PC-3 (cell line): ENCODE measurements at regions not wholly inside any gene's neighbourhood (a gene's known extent, or its start where the extent isn't known, plus 50 kb on each side); places are given as distances from the start of the nearest gene placed in this dataset.

Experiments
- CTCF ChIP-seq: fragments of 300-600 bp; sonication (generic); conservative IDR thresholded peaks from 2 replicates; pipeline ENCODE4 v1.5.1; 2017; ENCODE audit warnings: antibody characterized with exemption, low read depth, mild to moderate bottlenecking, low read length
- EZH2 ChIP-seq: fragments of 300-600 bp; sonication (generic); IDR thresholded peaks from one replicate; pipeline ENCODE4 v1.6.1; 2017; ENCODE audit warnings: antibody characterized with exemption, mild to moderate bottlenecking, low read length; ENCODE audit not compliant: unreplicated experiment
- EZH2phosphoT487 ChIP-seq: fragments of 300-600 bp; sonication (generic); IDR thresholded peaks from 2 replicates; pipeline ENCODE4 v1.6.1; 2018; ENCODE audit warnings: mild to moderate bottlenecking, antibody characterized with exemption, low read length, borderline replicate concordance

GRCh38 chrX:92260102-92260501 lies 480.9 kb downstream of the PCDH11X start:
- TF ChIP-seq CTCF (no peak), EZH2 (no peak), EZH2phosphoT487 (no peak)
